Activated CD4-positive, alpha-beta memory T cell treated with anti-CD3 and anti-CD28 coated beads, Interleukin-2, amount 10 ng/mL, durations not matched to agents 7 days and 5 days (primary cell): ENCODE measurements at regions not wholly inside any gene's neighbourhood (a gene's known extent, or its start where the extent isn't known, plus 50 kb on each side); places are given as distances from the start of the nearest gene placed in this dataset.

ENCODE experiments used
- CTCF ChIA-PET: fragments of 350-600 bp; sonication (Branson Sonifier 250); formaldehyde crosslinking; loops from one replicate; lab custom pipeline; 2021; ENCODE audit warnings: antibody characterized with exemption, inconsistent platforms; lab: Charles Lee
- POLR2A ChIA-PET: fragments of 350-600 bp; sonication (Branson Sonifier 250); formaldehyde crosslinking; loops from one replicate; lab custom pipeline; 2021; ENCODE audit warnings: antibody characterized with exemption; lab: Charles Lee
- DNase-seq: peaks from one replicate; pipeline ENCODE4 v3.0.0-alpha.2; 2020
- H3K27ac Mint-ChIP-seq: one replicate; pipeline ENCODE4 v1.8.0; 2021; ENCODE audit warnings: mild to moderate bottlenecking, mixed read lengths
- H3K27me3 Mint-ChIP-seq: one replicate; pipeline ENCODE4 v1.8.0; 2021; ENCODE audit warnings: mixed read lengths
- H3K36me3 Mint-ChIP-seq: one replicate; pipeline ENCODE4 v1.8.0; 2021; ENCODE audit warnings: low read depth, mixed read lengths
- H3K4me1 Mint-ChIP-seq: one replicate; pipeline ENCODE4 v1.8.0; 2021; ENCODE audit warnings: mixed read lengths
- H3K4me3 Mint-ChIP-seq: one replicate; pipeline ENCODE4 v1.8.0; 2021; ENCODE audit warnings: mild to moderate bottlenecking, mixed read lengths
- H3K9me3 Mint-ChIP-seq: one replicate; pipeline ENCODE4 v1.8.0; 2021; ENCODE audit warnings: mixed read lengths

- no peak overlapping the region for H3K27ac Mint-ChIP-seq
- H3K36me3 Mint-ChIP-seq = no peaks in the 10 kb centered on the region
- no peaks in the 10 kb centered on the region for H3K4me1 Mint-ChIP-seq
- no peak overlapping the region for H3K4me3 Mint-ChIP-seq
- H3K27me3 Mint-ChIP-seq = no peaks in the 10 kb centered on the region
- peaks cover 19% of the 10 kb centered on the region for H3K9me3 Mint-ChIP-seq
- ChIA-PET CTCF (no interaction called here), POLR2A (no interaction called here)
- DNase-seq = no peak
These were observed 244.2 kb upstream of the POM121L12 start for GRCh38 chr7:52791176-52791700.

- H3K4me3 Mint-ChIP-seq = no peak overlapping the region
- H3K36me3 Mint-ChIP-seq = no peaks in the 10 kb centered on the region
- no peaks in the 10 kb centered on the region for H3K27me3 Mint-ChIP-seq
- no peak overlapping the region for H3K27ac Mint-ChIP-seq
- no peak for DNase-seq
- CTCF ChIA-PET = interaction anchor here (0.7 kb wide), 1 partner anchor 117 kb away, joined by 3 read pairs; no protein-coding TSS in a partner anchor
- peaks cover 26% of the 10 kb centered on the region for H3K9me3 Mint-ChIP-seq
- POLR2A ChIA-PET = no interaction called here
- no peaks in the 10 kb centered on the region for H3K4me1 Mint-ChIP-seq
These were observed 249.3 kb upstream of the POM121L12 start for GRCh38 chr7:52786174-52786573.

- no peak for DNase-seq
- H3K27ac Mint-ChIP-seq = no peak overlapping the region
- POLR2A ChIA-PET = no interaction called here
- peaks cover 33% of the 10 kb centered on the region for H3K9me3 Mint-ChIP-seq
- H3K4me1 Mint-ChIP-seq = no peaks in the 10 kb centered on the region
- no peaks in the 10 kb centered on the region for H3K36me3 Mint-ChIP-seq
- no peak overlapping the region for H3K4me3 Mint-ChIP-seq
- H3K27me3 Mint-ChIP-seq = no peaks in the 10 kb centered on the region
- CTCF ChIA-PET = no interaction called here
These were observed 253.1 kb upstream of the POM121L12 start for GRCh38 chr7:52782348-52782747.

- no peaks in the 10 kb centered on the region for H3K36me3 Mint-ChIP-seq
- H3K27me3 Mint-ChIP-seq = no peaks in the 10 kb centered on the region
- ChIA-PET POLR2A (no interaction called here), CTCF (no interaction called here)
- no peak overlapping the region for H3K27ac Mint-ChIP-seq
- no peak overlapping the region for H3K4me3 Mint-ChIP-seq
- DNase-seq = no peak
- peaks cover 31% of the 10 kb centered on the region for H3K9me3 Mint-ChIP-seq
- no peaks in the 10 kb centered on the region for H3K4me1 Mint-ChIP-seq
These were observed 254.2 kb upstream of the POM121L12 start for GRCh38 chr7:52781250-52781649.

- H3K4me3 Mint-ChIP-seq = no peak overlapping the region
- H3K27me3 Mint-ChIP-seq = no peaks in the 10 kb centered on the region
- no peaks in the 10 kb centered on the region for H3K4me1 Mint-ChIP-seq
- H3K36me3 Mint-ChIP-seq = no peaks in the 10 kb centered on the region
- ChIA-PET POLR2A (no interaction called here), CTCF (no interaction called here)
- H3K9me3 Mint-ChIP-seq = peaks cover 24% of the 10 kb centered on the region
- DNase-seq = no peak
- H3K27ac Mint-ChIP-seq = no peak overlapping the region
These were observed 256.4 kb upstream of the POM121L12 start for GRCh38 chr7:52779004-52779403.

GRCh38 chr7:52777051-52777822 lies 258.2 kb upstream of the POM121L12 start:
- Mint-ChIP-seq H3K27me3 (no peaks in the 10 kb centered on the region), H3K36me3 (no peaks in the 10 kb centered on the region), H3K27ac (no peak overlapping the region), H3K9me3 (peaks cover 22% of the 10 kb centered on the region), H3K4me3 (no peak overlapping the region), H3K4me1 (no peaks in the 10 kb centered on the region)
- ChIA-PET POLR2A (no interaction called here), CTCF (no interaction called here)
- no peak for DNase-seq

DNA sequence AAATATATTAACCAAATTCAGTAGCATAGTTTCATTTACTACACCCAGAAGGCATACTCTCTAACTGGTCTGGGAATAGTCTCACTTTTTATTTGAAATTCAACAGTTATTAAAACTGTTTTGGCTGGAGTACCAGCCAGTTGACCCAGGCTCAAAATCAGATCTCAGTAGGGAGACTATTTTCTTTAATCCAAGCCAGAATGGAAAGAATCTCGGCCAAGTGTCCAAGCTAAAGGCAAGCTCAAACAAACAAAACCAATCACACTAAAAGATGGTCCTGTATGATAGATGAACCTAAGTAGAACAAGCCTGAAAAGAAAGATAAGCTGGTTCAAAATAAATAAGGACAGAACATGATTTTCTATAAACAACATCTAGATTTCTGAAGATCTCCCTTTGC lies 259.6 kb upstream of the POM121L12 start:
- Mint-ChIP-seq H3K9me3 (peaks cover 21% of the 10 kb centered on the region), H3K27ac (no peak overlapping the region), H3K36me3 (no peaks in the 10 kb centered on the region), H3K4me3 (no peak overlapping the region), H3K27me3 (no peaks in the 10 kb centered on the region), H3K4me1 (no peaks in the 10 kb centered on the region)
- CTCF ChIA-PET = no interaction called here
- DNase-seq = no peak
- POLR2A ChIA-PET = no interaction called here

DNA sequence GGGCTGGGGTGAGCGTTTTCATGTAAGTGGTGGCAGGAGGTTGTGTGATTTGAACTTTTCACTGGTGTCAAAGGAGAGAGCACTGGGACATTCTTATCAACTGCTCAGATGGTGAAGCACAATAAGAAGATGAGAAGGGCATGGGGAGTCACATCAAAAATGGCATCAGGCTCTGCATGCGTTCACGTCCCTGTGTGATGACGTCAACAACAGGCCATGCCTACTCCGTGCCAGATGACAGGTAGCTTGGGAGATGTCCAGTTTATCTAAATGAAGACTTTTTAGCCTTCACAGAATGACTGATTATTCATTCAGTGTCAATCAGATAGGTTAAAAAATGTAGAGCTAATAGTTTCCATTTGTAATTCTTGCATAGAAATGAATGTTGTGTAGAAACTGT lies 264.3 kb upstream of the POM121L12 start:
- Mint-ChIP-seq H3K27me3 (no peaks in the 10 kb centered on the region), H3K27ac (no peak overlapping the region), H3K36me3 (no peaks in the 10 kb centered on the region), H3K4me1 (no peaks in the 10 kb centered on the region), H3K4me3 (no peak overlapping the region), H3K9me3 (peaks cover 13% of the 10 kb centered on the region)
- no peak for DNase-seq
- POLR2A ChIA-PET = no interaction called here
- CTCF ChIA-PET = no interaction called here

- peaks cover 11% of the 10 kb centered on the region for H3K9me3 Mint-ChIP-seq
- no peaks in the 10 kb centered on the region for H3K4me1 Mint-ChIP-seq
- ChIA-PET CTCF (no interaction called here), POLR2A (no interaction called here)
- no peaks in the 10 kb centered on the region for H3K27me3 Mint-ChIP-seq
- H3K4me3 Mint-ChIP-seq = no peak overlapping the region
- H3K27ac Mint-ChIP-seq = no peak overlapping the region
- no peak for DNase-seq
- no peaks in the 10 kb centered on the region for H3K36me3 Mint-ChIP-seq
These were observed 270.8 kb upstream of the POM121L12 start for GRCh38 chr7:52764492-52765169.

- no peak for DNase-seq
- Mint-ChIP-seq H3K27ac (no peak overlapping the region), H3K4me1 (no peaks in the 10 kb centered on the region), H3K27me3 (no peaks in the 10 kb centered on the region), H3K4me3 (no peak overlapping the region), H3K36me3 (no peaks in the 10 kb centered on the region), H3K9me3 (peaks cover 20% of the 10 kb centered on the region)
- CTCF ChIA-PET = no interaction called here
- POLR2A ChIA-PET = no interaction called here
These were observed 277.1 kb upstream of the POM121L12 start for GRCh38 chr7:52758356-52758755.

DNA sequence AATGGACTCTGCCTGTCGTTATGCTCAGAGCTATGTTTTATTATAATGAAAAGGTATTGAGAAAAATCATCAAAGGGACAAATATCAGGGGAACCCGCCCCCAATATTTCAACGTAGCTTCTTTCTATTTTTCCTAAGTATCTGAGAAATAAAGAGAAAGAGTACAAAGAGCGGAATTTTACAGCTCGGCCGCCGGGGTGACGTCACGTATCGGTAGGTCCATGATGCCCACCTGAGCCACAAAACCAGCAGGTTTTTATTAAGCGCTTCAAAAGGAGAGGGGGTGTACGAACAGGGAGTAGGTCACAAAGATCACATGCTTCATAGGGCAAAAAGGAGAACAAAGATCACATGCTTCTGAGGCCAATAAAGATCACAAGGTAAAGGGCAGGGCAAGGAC lies 281.6 kb upstream of the POM121L12 start:
- ChIA-PET CTCF (no interaction called here), POLR2A (no interaction called here)
- no peak for DNase-seq
- no peaks in the 10 kb centered on the region for H3K36me3 Mint-ChIP-seq
- H3K4me1 Mint-ChIP-seq = no peaks in the 10 kb centered on the region
- no peak overlapping the region for H3K27ac Mint-ChIP-seq
- H3K9me3 Mint-ChIP-seq = peaks cover 18% of the 10 kb centered on the region
- no peaks in the 10 kb centered on the region for H3K27me3 Mint-ChIP-seq
- H3K4me3 Mint-ChIP-seq = no peak overlapping the region

DNA sequence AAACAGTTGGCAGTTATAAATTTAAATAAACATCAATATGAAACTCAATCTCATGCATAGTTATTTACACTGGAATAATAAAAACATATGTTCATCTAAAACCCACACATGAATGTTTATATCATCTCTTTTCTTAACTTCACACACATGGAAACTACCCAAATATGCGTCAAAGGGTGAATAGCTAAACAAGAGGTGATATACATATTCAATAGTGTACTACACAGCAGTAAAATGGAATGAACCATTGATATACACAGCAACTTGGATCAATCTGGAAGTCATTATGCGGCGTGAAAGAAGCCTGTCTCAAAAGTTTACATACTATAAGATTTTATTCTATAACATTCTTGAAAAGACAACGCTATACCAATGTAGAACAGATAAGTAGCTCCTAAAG lies 282.5 kb upstream of the POM121L12 start:
- Mint-ChIP-seq H3K27me3 (no peaks in the 10 kb centered on the region), H3K36me3 (no peaks in the 10 kb centered on the region), H3K9me3 (peaks cover 20% of the 10 kb centered on the region), H3K4me3 (no peak overlapping the region), H3K27ac (no peak overlapping the region), H3K4me1 (no peaks in the 10 kb centered on the region)
- ChIA-PET CTCF (no interaction called here), POLR2A (no interaction called here)
- DNase-seq = no peak

DNA sequence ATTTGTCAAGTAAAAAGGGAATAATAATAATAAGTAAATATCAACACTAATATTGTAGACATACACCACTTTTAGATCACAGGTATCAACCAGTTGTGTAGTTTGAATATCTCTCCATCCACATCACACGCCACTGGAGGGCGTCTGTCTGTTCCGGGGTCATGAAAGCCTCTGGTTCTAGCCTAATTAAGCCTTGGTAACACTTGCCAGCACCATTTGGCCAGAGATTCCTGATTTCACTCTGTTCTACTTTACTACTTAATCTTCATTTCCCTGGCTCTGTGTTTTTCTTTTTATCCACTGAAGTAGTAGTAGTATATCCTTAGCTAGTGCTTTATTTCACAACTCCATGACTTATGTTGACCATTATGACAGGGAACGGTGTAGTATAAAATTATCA lies 285.6 kb upstream of the POM121L12 start:
- H3K36me3 Mint-ChIP-seq = no peaks in the 10 kb centered on the region
- peaks cover 12% of the 10 kb centered on the region for H3K9me3 Mint-ChIP-seq
- ChIA-PET CTCF (no interaction called here), POLR2A (no interaction called here)
- no peaks in the 10 kb centered on the region for H3K4me1 Mint-ChIP-seq
- no peak overlapping the region for H3K4me3 Mint-ChIP-seq
- no peaks in the 10 kb centered on the region for H3K27me3 Mint-ChIP-seq
- no peak for DNase-seq
- H3K27ac Mint-ChIP-seq = no peak overlapping the region

DNA sequence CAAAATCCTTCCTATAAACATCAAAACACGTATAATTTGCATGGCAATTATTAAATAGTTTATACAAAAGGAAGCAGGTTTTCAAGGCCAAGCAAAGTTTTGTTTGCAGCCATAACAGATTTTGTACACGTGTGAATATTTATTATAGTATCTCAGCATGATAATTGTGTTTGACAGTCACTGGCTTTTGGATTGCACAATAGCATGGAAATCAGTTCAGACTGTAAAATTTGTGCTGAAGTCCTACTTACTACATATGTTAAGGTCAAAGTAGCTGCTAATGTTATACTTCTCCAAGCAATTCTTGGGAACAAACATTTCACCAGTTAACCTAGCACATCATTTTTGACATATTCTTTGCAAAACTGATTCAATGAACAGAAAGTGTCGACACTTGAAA lies 287.6 kb upstream of the POM121L12 start:
- ChIA-PET CTCF (no interaction called here), POLR2A (no interaction called here)
- no peaks in the 10 kb centered on the region for H3K27me3 Mint-ChIP-seq
- H3K36me3 Mint-ChIP-seq = no peaks in the 10 kb centered on the region
- DNase-seq = no peak
- H3K27ac Mint-ChIP-seq = no peak overlapping the region
- peaks cover 19% of the 10 kb centered on the region for H3K9me3 Mint-ChIP-seq
- no peak overlapping the region for H3K4me3 Mint-ChIP-seq
- H3K4me1 Mint-ChIP-seq = no peaks in the 10 kb centered on the region
